Endothelial cell of umbilical vein (primary cell): ENCODE measurements at regions not wholly inside any gene's neighbourhood (a gene's known extent, or its start where the extent isn't known, plus 50 kb on each side); places are given as distances from the start of the nearest gene placed in this dataset.

ENCODE experiments used
- BruUV-seq: library from RNA; stranded (reverse); fragments of 400-500 nt; replicated peaks from 2 replicates; lab custom pipeline; 2021; lab: Mats Ljungman, UMichigan
- CTCF ChIA-PET: fragments of 300-600, 350-600 bp; sonication (Branson Sonifier 250); formaldehyde crosslinking; loops from one replicate; lab custom pipeline; 2021; ENCODE audit warnings: antibody characterized with exemption, inconsistent platforms; lab: Charles Lee
- POLR2A ChIA-PET: fragments of 300-600, 350-600 bp; sonication (Branson Sonifier 250); formaldehyde crosslinking; loops from one replicate; lab custom pipeline; 2021; ENCODE audit warnings: antibody characterized with exemption, inconsistent platforms; lab: Charles Lee
- DNase-seq: peaks from one replicate; pipeline ENCODE4 v3.0.0-alpha.2; 2011; ENCODE audit warnings: low read depth, low spot score
- FAIRE-seq: peaks from 2 replicates; lab custom pipeline; 2011; peaks lifted over from hg19 to GRCh38; lab: Jason Lieb, UNC
- H2AFZ ChIP-seq: 2 replicates; pipeline ENCODE4 v1.6.0; 2012; ENCODE audit warnings: low read depth, low read length, control low read depth, inconsistent platforms
- H3K27ac ChIP-seq: 2 replicates; pipeline ENCODE4 v1.5.1; 2011; ENCODE audit warnings: low read depth, mild to moderate bottlenecking, control low read depth, low read length, moderate library complexity; ENCODE audit not compliant: insufficient read depth
- H3K27me3 ChIP-seq, 2 experiments: 2 replicates each; pipeline versions ENCODE4 v1.6.0 to v1.6.1; 2011; ENCODE audit warnings: low read length in 2 of 2, mixed read lengths in 1 of 2; ENCODE audit not compliant: control insufficient read depth in 2 of 2, insufficient read depth in 2 of 2
- H3K36me3 ChIP-seq, 2 experiments: 2 replicates in 1 of 2; 3 replicates in 1 of 2; pipeline ENCODE4 v1.5.1; 2011; ENCODE audit warnings: low read length in 2 of 2, mild to moderate bottlenecking in 1 of 2, moderate library complexity in 1 of 2; ENCODE audit not compliant: control insufficient read depth in 2 of 2, insufficient read depth in 2 of 2; ENCODE audit errors: extremely low read depth in 1 of 2
- H3K4me1 ChIP-seq: 3 replicates; pipeline ENCODE4 v1.5.1; 2011; ENCODE audit warnings: mild to moderate bottlenecking, low read length; ENCODE audit not compliant: control insufficient read depth, insufficient read depth; ENCODE audit errors: extremely low read depth
- H3K4me2 ChIP-seq: 2 replicates; pipeline ENCODE4 v1.6.1; 2011; ENCODE audit warnings: low read length, control low read depth, mixed read lengths; ENCODE audit not compliant: insufficient read depth
- H3K4me3 ChIP-seq, 3 experiments: fragments of 200-600 bp in 1 of 3; sonication (generic), shearing (Covaris generic) in 1 of 3; replicated peaks in 1 of 3; 2 replicates each; pipeline ENCODE4 v1.5.1; 2011 to 2016; ENCODE audit warnings: control low read depth in 3 of 3, low read length in 3 of 3, mild to moderate bottlenecking in 2 of 3, inconsistent platforms in 1 of 3, low read depth in 1 of 3, moderate library complexity in 1 of 3; ENCODE audit not compliant: insufficient read depth in 1 of 3
- H3K79me2 ChIP-seq: 2 replicates; pipeline ENCODE4 v1.6.0; 2012; ENCODE audit warnings: low read length, inconsistent platforms; ENCODE audit not compliant: control insufficient read depth, insufficient read depth
- H3K9ac ChIP-seq: replicated peaks from 2 replicates; pipeline ENCODE3; 2011; ENCODE audit warnings: low read length, control low read depth; ENCODE audit not compliant: insufficient read depth; ENCODE audit errors: extremely low read depth
- H3K9me1 ChIP-seq: replicated peaks from 3 replicates; pipeline ENCODE4 v1.6.0; 2011; ENCODE audit warnings: mild to moderate bottlenecking, low read length; ENCODE audit not compliant: control insufficient read depth, insufficient read depth; ENCODE audit errors: extremely low read depth
- H3K9me3 ChIP-seq: replicated peaks from 2 replicates; pipeline ENCODE4 v1.5.1; 2012; ENCODE audit warnings: low read length, inconsistent platforms; ENCODE audit not compliant: control insufficient read depth, insufficient read depth
- H4K20me1 ChIP-seq: replicated peaks from 2 replicates; pipeline ENCODE3; 2011; ENCODE audit warnings: mild to moderate bottlenecking, low read length; ENCODE audit not compliant: control insufficient read depth, insufficient read depth; ENCODE audit errors: extremely low read depth
- EZH2 ChIP-seq: IDR thresholded peaks from 2 replicates; pipeline ENCODE4 v1.6.1; 2012; ENCODE audit warnings: borderline replicate concordance, low read depth, mild to moderate bottlenecking, moderate library complexity, low read length, inconsistent platforms; ENCODE audit not compliant: severe bottlenecking
- FOS ChIP-seq: IDR thresholded peaks from 2 replicates; pipeline ENCODE4 v1.6.1; 2011; ENCODE audit warnings: mild to moderate bottlenecking, low read length, moderate library complexity, borderline replicate concordance; ENCODE audit not compliant: insufficient read depth
- GATA2 ChIP-seq: IDR thresholded peaks from 2 replicates; pipeline ENCODE4 v1.7.0; 2011; ENCODE audit warnings: low read depth, mild to moderate bottlenecking, moderate library complexity, mixed read lengths, low read length; ENCODE audit not compliant: insufficient read length, insufficient read depth
- JUN ChIP-seq: IDR thresholded peaks from 2 replicates; pipeline ENCODE4 v1.6.1; 2011; ENCODE audit warnings: borderline replicate concordance, low read depth; ENCODE audit not compliant: insufficient read length, insufficient read depth
- MYC ChIP-seq: IDR thresholded peaks from one replicate; pipeline ENCODE4 v1.6.1; 2011; ENCODE audit warnings: mild to moderate bottlenecking, low read depth, low read length
- POLR2A ChIP-seq: IDR thresholded peaks from 2 replicates; pipeline ENCODE4 v1.6.1; 2012; ENCODE audit warnings: low read depth, mild to moderate bottlenecking, control low read depth, low read length
- POLR2AphosphoS5 ChIP-seq: IDR thresholded peaks from 2 replicates; pipeline ENCODE4 v1.6.1; 2012; ENCODE audit warnings: low read depth, mild to moderate bottlenecking, control low read depth, low read length, moderate library complexity; ENCODE audit not compliant: insufficient read depth
- dilution Hi-C: fragments of 300-500 bp; cut with MboI; formaldehyde crosslinking; loops from one replicate; pipeline ENCODE4 v1.15.0; 2019; ENCODE audit warnings: low sequenced_read_pairs; ENCODE audit not compliant: extremely low pct_ligation_motif_present
- intact Hi-C: fragments of 100-400 bp; cut with micrococcal nuclease; formaldehyde crosslinking; loops from one replicate; pipeline ENCODE4 v1.10.0; 2022
- TF ChIP-seq, protein P1 (sequence below), 2 donors: IDR thresholded peaks; 1 replicate in 1 of 2; 2 replicates in 1 of 2; pipeline ENCODE4 v1.5.1; 2011; ENCODE audit warnings: low read length in 2 of 2, mild to moderate bottlenecking in 2 of 2, moderate library complexity in 2 of 2, control low read depth in 1 of 2, inconsistent platforms in 1 of 2, low read depth in 1 of 2; ENCODE audit not compliant: insufficient read depth in 1 of 2; ENCODE audit errors: extremely low read depth in 1 of 2
- TF ChIP-seq, protein P2 (sequence below): IDR thresholded peaks from 2 replicates; pipeline ENCODE4 v1.6.1; 2011; ENCODE audit not compliant: insufficient read depth, insufficient read length

DNA sequence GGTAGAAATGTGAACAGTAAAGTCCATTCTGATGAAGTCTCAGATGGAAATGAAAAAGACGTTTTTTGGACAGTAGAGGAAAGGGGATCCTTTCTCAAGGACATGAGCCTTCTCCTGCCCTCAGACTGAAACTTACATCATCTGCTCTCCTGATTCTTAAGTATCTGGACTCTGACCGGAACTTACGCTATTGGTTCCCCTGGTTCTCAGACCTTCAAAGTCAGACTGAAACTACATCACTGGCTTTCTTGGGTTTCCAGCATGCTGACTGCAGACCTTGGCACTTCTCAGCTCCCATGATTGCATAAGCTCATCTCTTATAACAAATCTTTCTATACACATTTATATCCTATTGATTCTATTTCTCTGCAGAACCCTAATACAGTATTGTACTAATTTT lies 291.0 kb downstream of the SNAPC1 start:
- no peaks in the 10 kb centered on the region for H3K27me3 ChIP-seq
- no peak overlapping the region for H3K4me3 ChIP-seq
- H3K9ac ChIP-seq = no peak overlapping the region
- no peak for DNase-seq
- H2AFZ ChIP-seq = no peak overlapping the region
- POLR2A ChIA-PET = no interaction called here
- CTCF ChIA-PET = interaction anchor here (0.6 kb wide), 1 partner anchor 74 kb away, joined by 3 read pairs; no protein-coding TSS in a partner anchor
- TF ChIP-seq POLR2A = no peak
- no peak for TF ChIP-seq JUN
- TF ChIP-seq, protein P1, sequence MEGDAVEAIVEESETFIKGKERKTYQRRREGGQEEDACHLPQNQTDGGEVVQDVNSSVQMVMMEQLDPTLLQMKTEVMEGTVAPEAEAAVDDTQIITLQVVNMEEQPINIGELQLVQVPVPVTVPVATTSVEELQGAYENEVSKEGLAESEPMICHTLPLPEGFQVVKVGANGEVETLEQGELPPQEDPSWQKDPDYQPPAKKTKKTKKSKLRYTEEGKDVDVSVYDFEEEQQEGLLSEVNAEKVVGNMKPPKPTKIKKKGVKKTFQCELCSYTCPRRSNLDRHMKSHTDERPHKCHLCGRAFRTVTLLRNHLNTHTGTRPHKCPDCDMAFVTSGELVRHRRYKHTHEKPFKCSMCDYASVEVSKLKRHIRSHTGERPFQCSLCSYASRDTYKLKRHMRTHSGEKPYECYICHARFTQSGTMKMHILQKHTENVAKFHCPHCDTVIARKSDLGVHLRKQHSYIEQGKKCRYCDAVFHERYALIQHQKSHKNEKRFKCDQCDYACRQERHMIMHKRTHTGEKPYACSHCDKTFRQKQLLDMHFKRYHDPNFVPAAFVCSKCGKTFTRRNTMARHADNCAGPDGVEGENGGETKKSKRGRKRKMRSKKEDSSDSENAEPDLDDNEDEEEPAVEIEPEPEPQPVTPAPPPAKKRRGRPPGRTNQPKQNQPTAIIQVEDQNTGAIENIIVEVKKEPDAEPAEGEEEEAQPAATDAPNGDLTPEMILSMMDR (IDR thresholded peaks at IDR 0.05; ENCODE audit: extremely low read depth in 1 of 2, insufficient read depth in 1 of 2, low read depth in 1 of 2, low read length in 2 of 2) = no peak
- no peak for TF ChIP-seq POLR2AphosphoS5
- no peak for TF ChIP-seq FOS
- no peak for TF ChIP-seq EZH2
- intact Hi-C loops = no loop called here
- H3K27ac ChIP-seq = no peak overlapping the region
- H4K20me1 ChIP-seq = no peaks in the 10 kb centered on the region
- H3K36me3 ChIP-seq = no peaks in the 10 kb centered on the region
- no peaks in the 10 kb centered on the region for H3K9me3 ChIP-seq
- no peaks in the 10 kb centered on the region for H3K4me1 ChIP-seq
- H3K79me2 ChIP-seq = no peaks in the 10 kb centered on the region
- no peaks in the 10 kb centered on the region for H3K9me1 ChIP-seq
- no peak overlapping the region for H3K4me2 ChIP-seq
- FAIRE-seq = no peak
- BruUV-seq = no TSS peak
- dilution Hi-C loops = no loop called here

DNA sequence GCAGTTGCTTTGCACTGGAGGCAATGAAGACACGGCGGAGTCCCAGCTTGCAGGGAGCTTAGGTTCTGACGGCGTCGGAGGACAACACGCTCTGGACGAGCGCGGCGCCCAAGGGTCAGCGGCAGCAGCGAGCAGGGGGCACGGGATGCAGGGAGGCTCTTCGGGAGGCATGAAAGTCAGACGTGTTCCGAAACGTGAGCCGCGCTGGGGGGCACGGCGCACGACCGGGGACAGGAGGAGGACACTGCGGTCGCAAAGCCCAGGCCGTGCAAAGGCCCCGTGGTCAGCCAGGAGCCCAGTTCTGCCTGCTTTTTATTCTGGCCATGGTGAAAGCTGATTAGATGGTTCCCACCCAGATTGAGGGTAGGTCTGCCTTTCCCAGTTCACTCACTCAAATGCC lies 294.6 kb downstream of the SNAPC1 start:
- H3K4me3 ChIP-seq = no peak overlapping the region
- POLR2A ChIA-PET = no interaction called here
- BruUV-seq = no TSS peak
- H3K36me3 ChIP-seq = no peaks in the 10 kb centered on the region
- no peaks in the 10 kb centered on the region for H3K9me3 ChIP-seq
- H3K9me1 ChIP-seq = no peaks in the 10 kb centered on the region
- intact Hi-C loops = no loop called here
- no peaks in the 10 kb centered on the region for H4K20me1 ChIP-seq
- H3K27ac ChIP-seq = no peak overlapping the region
- H3K4me1 ChIP-seq = no peaks in the 10 kb centered on the region
- no peak overlapping the region for H3K9ac ChIP-seq
- CTCF ChIA-PET = no interaction called here
- dilution Hi-C loops = no loop called here
- no peak overlapping the region for H3K4me2 ChIP-seq
- no peaks in the 10 kb centered on the region for H3K79me2 ChIP-seq
- FAIRE-seq (no peak), DNase-seq (no peak)
- peaks cover 0 to 3% of the 10 kb centered on the region in 2 experiments for H3K27me3 ChIP-seq
- TF ChIP-seq FOS (no peak), GATA2 (no peak), MYC (no peak), JUN (no peak), EZH2 (no peak), POLR2A (no peak), POLR2AphosphoS5 (no peak)
- TF ChIP-seq, protein P1 (IDR thresholded peaks at IDR 0.05; ENCODE audit: extremely low read depth in 1 of 2, insufficient read depth in 1 of 2, low read depth in 1 of 2, low read length in 2 of 2) = no peak
- TF ChIP-seq, protein P2, sequence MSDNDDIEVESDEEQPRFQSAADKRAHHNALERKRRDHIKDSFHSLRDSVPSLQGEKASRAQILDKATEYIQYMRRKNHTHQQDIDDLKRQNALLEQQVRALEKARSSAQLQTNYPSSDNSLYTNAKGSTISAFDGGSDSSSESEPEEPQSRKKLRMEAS = no peak
- no peak overlapping the region for H2AFZ ChIP-seq
